SK-N-MC (cell line): ENCODE measurements at regions not wholly inside any gene's neighbourhood (a gene's known extent, or its start where the extent isn't known, plus 50 kb on each side); places are given as distances from the start of the nearest gene placed in this dataset.

ENCODE experiments used
- EZH2 ChIP-seq: fragments of 200-600 bp; sonication (generic); IDR thresholded peaks from one replicate; pipeline ENCODE4 v1.6.1; 2017; ENCODE audit warnings: antibody characterized with exemption
- POLR2AphosphoS5 ChIP-seq: IDR thresholded peaks from 2 replicates; pipeline ENCODE4 v1.6.1; 2012; ENCODE audit warnings: mild to moderate bottlenecking, low read depth, low read length, borderline replicate concordance

DNA sequence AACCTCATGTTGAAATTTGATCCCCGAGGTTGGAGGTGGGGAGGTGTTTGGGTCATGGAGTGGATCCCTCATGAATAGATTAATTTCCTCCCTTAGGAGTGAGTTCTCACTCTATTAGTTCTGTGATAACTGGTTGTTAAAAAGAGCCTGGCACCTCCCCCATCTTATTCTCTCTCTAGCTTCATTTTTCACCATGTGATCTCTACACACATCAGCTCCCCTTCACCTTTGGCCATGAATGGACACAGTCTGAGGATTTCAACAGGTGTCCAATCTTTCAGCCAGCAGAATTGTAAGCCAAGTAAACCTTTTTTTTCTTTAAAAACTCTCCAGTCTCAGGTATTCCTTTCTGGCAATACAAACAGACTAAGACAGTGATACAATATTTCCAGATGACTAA, 602.0 kb upstream of the FAM98A start:
- TF ChIP-seq EZH2 = no peak
- TF ChIP-seq POLR2AphosphoS5 = no peak
